ENCODE measurements at regions not wholly inside any gene's neighbourhood (a gene's known extent, or its start where the extent isn't known, plus 50 kb on each side); places are given as distances from the start of the nearest gene placed in this dataset.

DNA sequence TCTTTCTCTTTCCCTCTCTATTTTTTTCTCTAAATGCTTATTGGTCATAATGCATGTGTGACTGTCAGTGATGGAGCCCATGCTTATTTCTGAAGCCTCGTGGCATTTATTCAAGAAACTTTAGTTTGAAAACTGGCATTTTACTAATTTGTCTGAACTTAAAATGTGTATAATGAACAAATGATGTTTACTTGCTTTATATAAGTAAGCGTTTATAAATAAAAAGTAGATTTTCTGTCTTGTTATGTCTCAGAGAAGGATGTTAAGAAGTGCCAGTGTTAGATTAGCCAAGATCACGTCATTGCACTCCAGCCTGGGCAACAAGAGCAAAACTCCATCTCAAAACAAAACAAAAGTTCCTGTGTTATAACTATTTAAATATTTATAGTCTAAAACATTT lies 1568.1 kb downstream of the EFNB2 start:
- TF ChIP-seq, protein P1, sequence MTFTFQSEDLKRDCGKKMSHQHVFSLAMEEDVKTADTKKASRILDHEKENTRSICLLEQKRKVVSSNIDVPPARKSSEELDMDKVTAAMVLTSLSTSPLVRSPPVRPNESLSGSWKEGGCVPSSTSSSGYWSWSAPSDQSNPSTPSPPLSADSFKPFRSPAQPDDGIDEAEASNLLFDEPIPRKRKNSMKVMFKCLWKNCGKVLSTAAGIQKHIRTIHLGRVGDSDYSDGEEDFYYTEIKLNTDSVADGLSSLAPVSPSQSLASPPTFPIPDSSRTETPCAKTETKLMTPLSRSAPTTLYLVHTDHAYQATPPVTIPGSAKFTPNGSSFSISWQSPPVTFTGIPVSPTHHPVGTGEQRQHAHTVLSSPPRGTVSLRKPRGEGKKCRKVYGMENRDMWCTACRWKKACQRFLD (tag by site-specific recombination; IDR thresholded peaks at IDR 0.05), result no peak
- TF ChIP-seq, protein P2, sequence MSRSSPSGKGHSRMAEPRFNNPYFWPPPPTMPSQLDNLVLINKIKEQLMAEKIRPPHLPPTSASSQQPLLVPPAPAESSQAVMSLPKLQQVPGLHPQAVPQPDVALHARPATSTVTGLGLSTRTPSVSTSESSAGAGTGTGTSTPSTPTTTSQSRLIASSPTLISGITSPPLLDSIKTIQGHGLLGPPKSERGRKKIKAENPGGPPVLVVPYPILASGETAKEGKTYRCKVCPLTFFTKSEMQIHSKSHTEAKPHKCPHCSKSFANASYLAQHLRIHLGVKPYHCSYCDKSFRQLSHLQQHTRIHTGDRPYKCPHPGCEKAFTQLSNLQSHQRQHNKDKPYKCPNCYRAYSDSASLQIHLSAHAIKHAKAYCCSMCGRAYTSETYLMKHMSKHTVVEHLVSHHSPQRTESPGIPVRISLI (tag by site-specific recombination; IDR thresholded peaks at IDR 0.05), result no peak
- TF ChIP-seq, protein P3, sequence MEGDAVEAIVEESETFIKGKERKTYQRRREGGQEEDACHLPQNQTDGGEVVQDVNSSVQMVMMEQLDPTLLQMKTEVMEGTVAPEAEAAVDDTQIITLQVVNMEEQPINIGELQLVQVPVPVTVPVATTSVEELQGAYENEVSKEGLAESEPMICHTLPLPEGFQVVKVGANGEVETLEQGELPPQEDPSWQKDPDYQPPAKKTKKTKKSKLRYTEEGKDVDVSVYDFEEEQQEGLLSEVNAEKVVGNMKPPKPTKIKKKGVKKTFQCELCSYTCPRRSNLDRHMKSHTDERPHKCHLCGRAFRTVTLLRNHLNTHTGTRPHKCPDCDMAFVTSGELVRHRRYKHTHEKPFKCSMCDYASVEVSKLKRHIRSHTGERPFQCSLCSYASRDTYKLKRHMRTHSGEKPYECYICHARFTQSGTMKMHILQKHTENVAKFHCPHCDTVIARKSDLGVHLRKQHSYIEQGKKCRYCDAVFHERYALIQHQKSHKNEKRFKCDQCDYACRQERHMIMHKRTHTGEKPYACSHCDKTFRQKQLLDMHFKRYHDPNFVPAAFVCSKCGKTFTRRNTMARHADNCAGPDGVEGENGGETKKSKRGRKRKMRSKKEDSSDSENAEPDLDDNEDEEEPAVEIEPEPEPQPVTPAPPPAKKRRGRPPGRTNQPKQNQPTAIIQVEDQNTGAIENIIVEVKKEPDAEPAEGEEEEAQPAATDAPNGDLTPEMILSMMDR (tag by site-specific recombination; IDR thresholded peaks at IDR 0.05), result no peak
- TF ChIP-seq, protein P4, sequence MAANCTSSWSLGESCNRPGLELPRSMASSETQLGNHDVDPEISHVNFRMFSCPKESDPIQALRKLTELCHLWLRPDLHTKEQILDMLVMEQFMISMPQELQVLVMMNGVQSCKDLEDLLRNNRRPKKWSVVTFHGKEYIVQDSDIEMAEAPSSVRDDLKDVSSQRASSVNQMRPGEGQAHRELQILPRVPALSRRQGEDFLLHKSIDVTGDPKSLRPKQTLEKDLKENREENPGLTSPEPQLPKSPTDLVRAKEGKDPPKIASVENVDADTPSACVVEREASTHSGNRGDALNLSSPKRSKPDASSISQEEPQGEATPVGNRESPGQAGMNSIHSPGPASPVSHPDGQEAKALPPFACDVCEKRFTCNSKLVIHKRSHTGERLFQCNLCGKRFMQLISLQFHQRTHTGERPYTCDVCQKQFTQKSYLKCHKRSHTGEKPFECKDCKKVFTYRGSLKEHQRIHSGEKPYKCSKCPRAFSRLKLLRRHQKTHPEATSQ (tag by site-specific recombination; IDR thresholded peaks at IDR 0.05), result no peak
- TF ChIP-seq MEIS1 (CRISPR knock-in tag; IDR thresholded peaks at IDR 0.05; ENCODE audit: borderline replicate concordance) (no peak), ZNF184 (tag by site-specific recombination; IDR thresholded peaks at IDR 0.05) (no peak), ZNF530 (tag by site-specific recombination; IDR thresholded peaks at IDR 0.05; ENCODE audit: low read depth) (no peak), ZNF24 (tag by site-specific recombination; IDR thresholded peaks at IDR 0.05) (no peak), YY1 (tag by site-specific recombination; IDR thresholded peaks at IDR 0.05) (no peak), ZNF37A (tag by site-specific recombination; IDR thresholded peaks at IDR 0.05) (no peak)
- TF ChIP-seq, protein P5, sequence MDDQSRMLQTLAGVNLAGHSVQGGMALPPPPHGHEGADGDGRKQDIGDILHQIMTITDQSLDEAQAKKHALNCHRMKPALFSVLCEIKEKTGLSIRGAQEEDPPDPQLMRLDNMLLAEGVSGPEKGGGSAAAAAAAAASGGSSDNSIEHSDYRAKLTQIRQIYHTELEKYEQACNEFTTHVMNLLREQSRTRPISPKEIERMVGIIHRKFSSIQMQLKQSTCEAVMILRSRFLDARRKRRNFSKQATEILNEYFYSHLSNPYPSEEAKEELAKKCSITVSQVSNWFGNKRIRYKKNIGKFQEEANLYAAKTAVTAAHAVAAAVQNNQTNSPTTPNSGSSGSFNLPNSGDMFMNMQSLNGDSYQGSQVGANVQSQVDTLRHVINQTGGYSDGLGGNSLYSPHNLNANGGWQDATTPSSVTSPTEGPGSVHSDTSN (CRISPR knock-in tag; IDR thresholded peaks at IDR 0.05), result no peak
- TF ChIP-seq, protein P6, sequence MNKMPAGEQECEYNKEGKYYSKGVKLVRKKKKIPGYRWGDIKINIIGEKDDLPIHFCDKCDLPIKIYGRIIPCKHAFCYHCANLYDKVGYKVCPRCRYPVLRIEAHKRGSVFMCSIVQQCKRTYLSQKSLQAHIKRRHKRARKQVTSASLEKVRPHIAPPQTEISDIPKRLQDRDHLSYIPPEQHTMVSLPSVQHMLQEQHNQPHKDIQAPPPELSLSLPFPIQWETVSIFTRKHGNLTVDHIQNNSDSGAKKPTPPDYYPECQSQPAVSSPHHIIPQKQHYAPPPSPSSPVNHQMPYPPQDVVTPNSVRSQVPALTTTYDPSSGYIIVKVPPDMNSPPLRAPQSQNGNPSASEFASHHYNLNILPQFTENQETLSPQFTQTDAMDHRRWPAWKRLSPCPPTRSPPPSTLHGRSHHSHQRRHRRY (tag by site-specific recombination; IDR thresholded peaks at IDR 0.05), result no peak
- TF ChIP-seq, protein P7, sequence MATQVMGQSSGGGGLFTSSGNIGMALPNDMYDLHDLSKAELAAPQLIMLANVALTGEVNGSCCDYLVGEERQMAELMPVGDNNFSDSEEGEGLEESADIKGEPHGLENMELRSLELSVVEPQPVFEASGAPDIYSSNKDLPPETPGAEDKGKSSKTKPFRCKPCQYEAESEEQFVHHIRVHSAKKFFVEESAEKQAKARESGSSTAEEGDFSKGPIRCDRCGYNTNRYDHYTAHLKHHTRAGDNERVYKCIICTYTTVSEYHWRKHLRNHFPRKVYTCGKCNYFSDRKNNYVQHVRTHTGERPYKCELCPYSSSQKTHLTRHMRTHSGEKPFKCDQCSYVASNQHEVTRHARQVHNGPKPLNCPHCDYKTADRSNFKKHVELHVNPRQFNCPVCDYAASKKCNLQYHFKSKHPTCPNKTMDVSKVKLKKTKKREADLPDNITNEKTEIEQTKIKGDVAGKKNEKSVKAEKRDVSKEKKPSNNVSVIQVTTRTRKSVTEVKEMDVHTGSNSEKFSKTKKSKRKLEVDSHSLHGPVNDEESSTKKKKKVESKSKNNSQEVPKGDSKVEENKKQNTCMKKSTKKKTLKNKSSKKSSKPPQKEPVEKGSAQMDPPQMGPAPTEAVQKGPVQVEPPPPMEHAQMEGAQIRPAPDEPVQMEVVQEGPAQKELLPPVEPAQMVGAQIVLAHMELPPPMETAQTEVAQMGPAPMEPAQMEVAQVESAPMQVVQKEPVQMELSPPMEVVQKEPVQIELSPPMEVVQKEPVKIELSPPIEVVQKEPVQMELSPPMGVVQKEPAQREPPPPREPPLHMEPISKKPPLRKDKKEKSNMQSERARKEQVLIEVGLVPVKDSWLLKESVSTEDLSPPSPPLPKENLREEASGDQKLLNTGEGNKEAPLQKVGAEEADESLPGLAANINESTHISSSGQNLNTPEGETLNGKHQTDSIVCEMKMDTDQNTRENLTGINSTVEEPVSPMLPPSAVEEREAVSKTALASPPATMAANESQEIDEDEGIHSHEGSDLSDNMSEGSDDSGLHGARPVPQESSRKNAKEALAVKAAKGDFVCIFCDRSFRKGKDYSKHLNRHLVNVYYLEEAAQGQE (tag by site-specific recombination; IDR thresholded peaks at IDR 0.05), result no peak
- TF ChIP-seq, protein P8, sequence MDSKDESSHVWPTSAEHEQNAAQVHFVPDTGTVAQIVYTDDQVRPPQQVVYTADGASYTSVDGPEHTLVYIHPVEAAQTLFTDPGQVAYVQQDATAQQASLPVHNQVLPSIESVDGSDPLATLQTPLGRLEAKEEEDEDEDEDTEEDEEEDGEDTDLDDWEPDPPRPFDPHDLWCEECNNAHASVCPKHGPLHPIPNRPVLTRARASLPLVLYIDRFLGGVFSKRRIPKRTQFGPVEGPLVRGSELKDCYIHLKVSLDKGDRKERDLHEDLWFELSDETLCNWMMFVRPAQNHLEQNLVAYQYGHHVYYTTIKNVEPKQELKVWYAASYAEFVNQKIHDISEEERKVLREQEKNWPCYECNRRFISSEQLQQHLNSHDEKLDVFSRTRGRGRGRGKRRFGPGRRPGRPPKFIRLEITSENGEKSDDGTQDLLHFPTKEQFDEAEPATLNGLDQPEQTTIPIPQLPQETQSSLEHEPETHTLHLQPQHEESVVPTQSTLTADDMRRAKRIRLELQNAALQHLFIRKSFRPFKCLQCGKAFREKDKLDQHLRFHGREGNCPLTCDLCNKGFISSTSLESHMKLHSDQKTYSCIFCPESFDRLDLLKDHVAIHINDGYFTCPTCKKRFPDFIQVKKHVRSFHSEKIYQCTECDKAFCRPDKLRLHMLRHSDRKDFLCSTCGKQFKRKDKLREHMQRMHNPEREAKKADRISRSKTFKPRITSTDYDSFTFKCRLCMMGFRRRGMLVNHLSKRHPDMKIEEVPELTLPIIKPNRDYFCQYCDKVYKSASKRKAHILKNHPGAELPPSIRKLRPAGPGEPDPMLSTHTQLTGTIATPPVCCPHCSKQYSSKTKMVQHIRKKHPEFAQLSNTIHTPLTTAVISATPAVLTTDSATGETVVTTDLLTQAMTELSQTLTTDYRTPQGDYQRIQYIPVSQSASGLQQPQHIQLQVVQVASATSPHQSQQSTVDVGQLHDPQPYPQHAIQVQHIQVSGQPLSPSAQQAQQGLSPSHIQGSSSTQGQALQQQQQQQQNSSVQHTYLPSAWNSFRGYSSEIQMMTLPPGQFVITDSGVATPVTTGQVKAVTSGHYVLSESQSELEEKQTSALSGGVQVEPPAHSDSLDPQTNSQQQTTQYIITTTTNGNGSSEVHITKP (tag by site-specific recombination; IDR thresholded peaks at IDR 0.05), result no peak
